IMR-90 (cell line): ENCODE measurements at regions not wholly inside any gene's neighbourhood (a gene's known extent, or its start where the extent isn't known, plus 50 kb on each side); places are given as distances from the start of the nearest gene placed in this dataset.

Experiments used
- ATAC-seq: fragments of 200-7000 bp; cut with Tn5 transposase; 2 replicates; pipeline ENCODE4 v1.9.1; 2020; ENCODE audit warnings: low read depth, mild to moderate bottlenecking, moderate library complexity
- BruUV-seq: library from RNA; stranded (reverse); fragments of 400-500 nt; replicated peaks from 2 replicates; lab custom pipeline; 2021; lab: Mats Ljungman, UMichigan
- CTCF ChIA-PET: fragments of 300-600 bp; formaldehyde crosslinking; extraction: SDS; loops from one replicate; lab custom pipeline; 2021; ENCODE audit warnings: antibody characterized with exemption; lab: Yijun Ruan, JAX
- POLR2A ChIA-PET: fragments of 300-600 bp; sonication (Branson Sonifier 250); formaldehyde crosslinking; loops from one replicate; lab custom pipeline; 2022; ENCODE audit warnings: antibody characterized with exemption; ENCODE audit not compliant: unreplicated experiment; lab: Charles Lee
- DNase-seq: peaks from one replicate; pipeline ENCODE4 v3.0.0; 2013
- H2AFZ ChIP-seq: replicated peaks from 2 replicates; pipeline ENCODE3; 2013; ENCODE audit warnings: low read length, mild to moderate bottlenecking; ENCODE audit not compliant: poor library complexity
- H2AK5ac ChIP-seq: 2 replicates; pipeline ENCODE4 v1.6.1; 2013; ENCODE audit warnings: low read depth, low read length, inconsistent platforms
- H2AK9ac ChIP-seq: replicated peaks from 2 replicates; pipeline ENCODE3; 2013; ENCODE audit warnings: mild to moderate bottlenecking, low read depth, low read length, moderate library complexity; ENCODE audit not compliant: poor library complexity
- H2BK120ac ChIP-seq: 2 replicates; pipeline ENCODE4 v1.6.1; 2013; ENCODE audit warnings: low read depth, low read length, inconsistent platforms
- H2BK15ac ChIP-seq: 3 replicates; pipeline ENCODE4 v1.6.1; 2013; ENCODE audit warnings: low read depth, low read length, inconsistent platforms
- H2BK20ac ChIP-seq: 2 replicates; pipeline ENCODE4 v1.6.1; 2013; ENCODE audit warnings: low read depth, mild to moderate bottlenecking, inconsistent platforms, low read length, moderate library complexity
- H2BK5ac ChIP-seq: 2 replicates; pipeline ENCODE4 v1.6.1; 2013; ENCODE audit warnings: mild to moderate bottlenecking, low read depth, low read length, inconsistent platforms; ENCODE audit not compliant: poor library complexity, severe bottlenecking
- H3K14ac ChIP-seq: replicated peaks from 2 replicates; pipeline ENCODE4 v1.6.1; 2013; ENCODE audit warnings: low read depth, low read length, inconsistent platforms
- H3K18ac ChIP-seq: 2 replicates; pipeline ENCODE4 v1.6.1; 2013; ENCODE audit warnings: low read depth, low read length, control low read depth
- H3K23ac ChIP-seq: 2 replicates; pipeline ENCODE4 v1.6.1; 2013; ENCODE audit warnings: low read depth, low read length, inconsistent platforms
- H3K27ac ChIP-seq: 2 replicates; pipeline ENCODE4 v1.5.1; 2013; ENCODE audit warnings: mild to moderate bottlenecking, control low read depth, low read length; ENCODE audit not compliant: insufficient read depth
- H3K27me3 ChIP-seq: 2 replicates; pipeline ENCODE4 v1.6.1; 2013; ENCODE audit warnings: low read length; ENCODE audit not compliant: control insufficient read depth, insufficient read depth
- H3K36me3 ChIP-seq: 2 replicates; pipeline ENCODE4 v1.6.1; 2013; ENCODE audit warnings: low read length, mixed read lengths; ENCODE audit not compliant: control insufficient read depth, insufficient read depth
- H3K4ac ChIP-seq: 2 replicates; pipeline ENCODE4 v1.6.1; 2013; ENCODE audit warnings: low read depth, low read length, inconsistent platforms
- H3K4me1 ChIP-seq: 2 replicates; pipeline ENCODE4 v1.6.1; 2013; ENCODE audit warnings: low read length, mixed read lengths; ENCODE audit not compliant: control insufficient read depth, insufficient read depth
- H3K4me2 ChIP-seq: 2 replicates; pipeline ENCODE4 v1.6.1; 2013; ENCODE audit warnings: low read depth, mild to moderate bottlenecking, control low read depth, low read length, moderate library complexity
- H3K4me3 ChIP-seq: 2 replicates; pipeline ENCODE4 v1.5.1; 2013; ENCODE audit warnings: low read depth, mild to moderate bottlenecking, control low read depth, low read length, moderate library complexity; ENCODE audit not compliant: insufficient read depth
- H3K56ac ChIP-seq: 2 replicates; pipeline ENCODE4 v1.6.1; 2013; ENCODE audit warnings: low read length, inconsistent platforms; ENCODE audit not compliant: insufficient read depth; ENCODE audit errors: extremely low read depth
- H3K79me1 ChIP-seq, 2 experiments: 2 replicates each; pipeline ENCODE4 v1.6.1; 2013; ENCODE audit warnings: low read length in 2 of 2, inconsistent platforms in 1 of 2, low read depth in 1 of 2
- H3K9ac ChIP-seq: 2 replicates; pipeline ENCODE4 v1.6.1; 2013; ENCODE audit warnings: low read depth, low read length, control low read depth
- H3K9me1 ChIP-seq: 2 replicates; pipeline ENCODE4 v1.6.1; 2013; ENCODE audit warnings: low read length, inconsistent platforms; ENCODE audit not compliant: insufficient read depth
- H3K9me3 ChIP-seq: 2 replicates; pipeline ENCODE4 v1.6.1; 2013; ENCODE audit warnings: low read length; ENCODE audit not compliant: control insufficient read depth, insufficient read depth
- H4K20me1 ChIP-seq: 2 replicates; pipeline ENCODE4 v1.6.1; 2013; ENCODE audit warnings: low read length, inconsistent platforms; ENCODE audit not compliant: insufficient read depth
- H4K5ac ChIP-seq: 2 replicates; pipeline ENCODE4 v1.6.1; 2013; ENCODE audit warnings: mild to moderate bottlenecking, low read depth, low read length, control low read depth
- H4K8ac ChIP-seq, 2 experiments: 2 replicates each; pipeline ENCODE4 v1.6.1; 2013; ENCODE audit warnings: low read depth in 2 of 2, low read length in 2 of 2, control low read depth in 1 of 2, inconsistent platforms in 1 of 2
- H4K91ac ChIP-seq: 2 replicates; pipeline ENCODE4 v1.6.1; 2013; ENCODE audit warnings: low read depth, low read length, inconsistent platforms; ENCODE audit not compliant: insufficient read depth
- BHLHE40 ChIP-seq: fragments of 150-350 bp; IDR thresholded peaks from 2 replicates; pipeline ENCODE4 v1.6.1; 2016; ENCODE audit warnings: mild to moderate bottlenecking, low read depth, low read length
- CEBPB ChIP-seq: IDR thresholded peaks from 2 replicates; pipeline ENCODE4 v1.6.1; 2012; ENCODE audit warnings: low read depth, low read length, improper control_type of control experiment
- CHD1 ChIP-seq: IDR thresholded peaks from 2 replicates; pipeline ENCODE4 v1.6.1; 2012; ENCODE audit warnings: low read depth, low read length, improper control_type of control experiment
- MAFK ChIP-seq: IDR thresholded peaks from 2 replicates; pipeline ENCODE4 v1.6.1; 2012; ENCODE audit warnings: low read depth, low read length, improper control_type of control experiment
- MAZ ChIP-seq: IDR thresholded peaks from 2 replicates; pipeline ENCODE4 v1.6.1; 2012; ENCODE audit warnings: low read depth, mild to moderate bottlenecking, low read length, improper control_type of control experiment, moderate library complexity, borderline replicate concordance
- MXI1 ChIP-seq: IDR thresholded peaks from 2 replicates; pipeline ENCODE4 v1.6.1; 2012; ENCODE audit warnings: low read depth, mild to moderate bottlenecking, low read length, moderate library complexity, borderline replicate concordance
- NFE2L2 ChIP-seq: fragments of 150-350 bp; IDR thresholded peaks from 2 replicates; pipeline ENCODE4 v1.6.1; 2016; ENCODE audit warnings: low read depth, mild to moderate bottlenecking, low read length
- POLR2A ChIP-seq: IDR thresholded peaks from 2 replicates; pipeline ENCODE4 v1.6.1; 2012; ENCODE audit warnings: mild to moderate bottlenecking, low read depth, low read length
- RAD21 ChIP-seq: IDR thresholded peaks from 2 replicates; pipeline ENCODE4 v1.6.1; 2012; ENCODE audit warnings: low read length, improper control_type of control experiment
- RCOR1 ChIP-seq: IDR thresholded peaks from 2 replicates; pipeline ENCODE4 v1.6.1; 2012; ENCODE audit warnings: mild to moderate bottlenecking, low read length, improper control_type of control experiment; ENCODE audit not compliant: insufficient replicate concordance
- WGBS, 2 experiments: methylation state at CpG; one replicate each; pipeline versions ENCODE4 v1.1.5 to v1.1.7; 2013; ENCODE audit warnings: missing lambda C conversion rate in 2 of 2; ENCODE audit not compliant: insufficient read length in 1 of 2; ENCODE audit errors: extremely low coverage in 2 of 2; 5-methylcytosine and 5-hydroxymethylcytosine counted together
- dilution Hi-C: fragments of 300-500 bp; cut with HindIII; formaldehyde crosslinking; loops from one replicate; pipeline ENCODE4 v1.14.3; 2018; ENCODE audit warnings: low sequenced_read_pairs; ENCODE audit not compliant: unreplicated experiment
- in situ Hi-C: fragments of 300-500 bp; cut with MboI; formaldehyde crosslinking; loops from 3 replicates; pipeline ENCODE4 v1.14.3; 2019; ENCODE audit warnings: low sequenced_read_pairs, inconsistent platforms, mixed read lengths
- intact Hi-C: fragments of 100-400 bp; cut with micrococcal nuclease; formaldehyde crosslinking; loops from 2 replicates; pipeline ENCODE4 v1.10.0; 2022
- TF ChIP-seq, protein P1 (sequence below): fragments of 150-350 bp; IDR thresholded peaks from 2 replicates; pipeline ENCODE4 v1.6.1; 2017; ENCODE audit warnings: mild to moderate bottlenecking, antibody characterized with exemption, low read length, low read depth
- TF ChIP-seq, protein P2 (sequence below): conservative IDR thresholded peaks from 2 replicates; pipeline ENCODE4 v1.5.1; 2012; ENCODE audit warnings: mild to moderate bottlenecking, low read depth, low read length, improper control_type of control experiment
- TF ChIP-seq, protein P3 (sequence below): fragments of 150-350 bp; IDR thresholded peaks from 2 replicates; pipeline ENCODE4 v1.6.1; 2016; ENCODE audit warnings: low read depth, mild to moderate bottlenecking, low read length, moderate library complexity, borderline replicate concordance

GRCh38 chr11:109582470-109582869 is 160.5 kb downstream of the C11orf87 start:
- Histone ChIP-seq H2BK15ac (no peak overlapping the region), H4K91ac (no peak overlapping the region), H3K79me1 (no peaks in the 10 kb centered on the region), H2BK120ac (no peak overlapping the region), H3K9me1 (no peaks in the 10 kb centered on the region), H2AK9ac (no peak overlapping the region), H2BK5ac (no peak overlapping the region), H2AFZ (no peak overlapping the region), H4K5ac (no peak overlapping the region), H3K4me1 (no peaks in the 10 kb centered on the region), H4K8ac (no peak overlapping the region), H2AK5ac (no peak overlapping the region), H3K18ac (no peak overlapping the region), H3K27ac (no peak overlapping the region), H3K56ac (no peak overlapping the region), H3K9ac (no peak overlapping the region), H2BK20ac (no peak overlapping the region), H3K27me3 (no peaks in the 10 kb centered on the region), H3K14ac (no peak overlapping the region), H3K4me2 (no peak overlapping the region), H3K4ac (no peak overlapping the region), H3K36me3 (no peaks in the 10 kb centered on the region), H3K9me3 (no peaks in the 10 kb centered on the region), H4K20me1 (no peaks in the 10 kb centered on the region), H3K4me3 (no peak overlapping the region), H3K23ac (no peak overlapping the region)
- ATAC-seq (no peak), DNase-seq (no peak)
- TF ChIP-seq, protein P1, sequence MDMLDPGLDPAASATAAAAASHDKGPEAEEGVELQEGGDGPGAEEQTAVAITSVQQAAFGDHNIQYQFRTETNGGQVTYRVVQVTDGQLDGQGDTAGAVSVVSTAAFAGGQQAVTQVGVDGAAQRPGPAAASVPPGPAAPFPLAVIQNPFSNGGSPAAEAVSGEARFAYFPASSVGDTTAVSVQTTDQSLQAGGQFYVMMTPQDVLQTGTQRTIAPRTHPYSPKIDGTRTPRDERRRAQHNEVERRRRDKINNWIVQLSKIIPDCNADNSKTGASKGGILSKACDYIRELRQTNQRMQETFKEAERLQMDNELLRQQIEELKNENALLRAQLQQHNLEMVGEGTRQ, result no peak
- TF ChIP-seq, protein P2, sequence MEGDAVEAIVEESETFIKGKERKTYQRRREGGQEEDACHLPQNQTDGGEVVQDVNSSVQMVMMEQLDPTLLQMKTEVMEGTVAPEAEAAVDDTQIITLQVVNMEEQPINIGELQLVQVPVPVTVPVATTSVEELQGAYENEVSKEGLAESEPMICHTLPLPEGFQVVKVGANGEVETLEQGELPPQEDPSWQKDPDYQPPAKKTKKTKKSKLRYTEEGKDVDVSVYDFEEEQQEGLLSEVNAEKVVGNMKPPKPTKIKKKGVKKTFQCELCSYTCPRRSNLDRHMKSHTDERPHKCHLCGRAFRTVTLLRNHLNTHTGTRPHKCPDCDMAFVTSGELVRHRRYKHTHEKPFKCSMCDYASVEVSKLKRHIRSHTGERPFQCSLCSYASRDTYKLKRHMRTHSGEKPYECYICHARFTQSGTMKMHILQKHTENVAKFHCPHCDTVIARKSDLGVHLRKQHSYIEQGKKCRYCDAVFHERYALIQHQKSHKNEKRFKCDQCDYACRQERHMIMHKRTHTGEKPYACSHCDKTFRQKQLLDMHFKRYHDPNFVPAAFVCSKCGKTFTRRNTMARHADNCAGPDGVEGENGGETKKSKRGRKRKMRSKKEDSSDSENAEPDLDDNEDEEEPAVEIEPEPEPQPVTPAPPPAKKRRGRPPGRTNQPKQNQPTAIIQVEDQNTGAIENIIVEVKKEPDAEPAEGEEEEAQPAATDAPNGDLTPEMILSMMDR, result no peak
- no peak for TF ChIP-seq MAFK
- TF ChIP-seq RCOR1, result no peak
- TF ChIP-seq CEBPB, result no peak
- TF ChIP-seq CHD1, result no peak
- TF ChIP-seq BHLHE40, result no peak
- TF ChIP-seq MXI1, result no peak
- no peak for TF ChIP-seq MAZ
- TF ChIP-seq NFE2L2, result no peak
- no peak for TF ChIP-seq POLR2A
- TF ChIP-seq RAD21, result no peak
- TF ChIP-seq, protein P3, sequence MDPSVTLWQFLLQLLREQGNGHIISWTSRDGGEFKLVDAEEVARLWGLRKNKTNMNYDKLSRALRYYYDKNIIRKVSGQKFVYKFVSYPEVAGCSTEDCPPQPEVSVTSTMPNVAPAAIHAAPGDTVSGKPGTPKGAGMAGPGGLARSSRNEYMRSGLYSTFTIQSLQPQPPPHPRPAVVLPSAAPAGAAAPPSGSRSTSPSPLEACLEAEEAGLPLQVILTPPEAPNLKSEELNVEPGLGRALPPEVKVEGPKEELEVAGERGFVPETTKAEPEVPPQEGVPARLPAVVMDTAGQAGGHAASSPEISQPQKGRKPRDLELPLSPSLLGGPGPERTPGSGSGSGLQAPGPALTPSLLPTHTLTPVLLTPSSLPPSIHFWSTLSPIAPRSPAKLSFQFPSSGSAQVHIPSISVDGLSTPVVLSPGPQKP, result no peak
- ChIA-PET CTCF (no interaction called here), POLR2A (no interaction called here)
- in situ Hi-C loops, result no loop called here
- no CpG with 5 or more reads among the region's 6 CpGs for WGBS, 2 experiments
- BruUV-seq, result no TSS peak
- dilution Hi-C loops, result no loop called here
- intact Hi-C loops, result no loop called here
